Muscle of leg (tissue), 3 donors: ENCODE measurements at regions not wholly inside any gene's neighbourhood (a gene's known extent, or its start where the extent isn't known, plus 50 kb on each side); places are given as distances from the start of the nearest gene placed in this dataset.
"Not testable (repeated sequence)": the region's sequence is repeated elsewhere in the genome, so short reads cannot be mapped to it uniquely, and the experiment has no call there.

Experiments used
- DNase-seq: peaks from one replicate; pipeline ENCODE4 v3.0.0; 2013
- H3K27ac ChIP-seq: one replicate; pipeline ENCODE4 v1.5.1; 2013; ENCODE audit warnings: mild to moderate bottlenecking, low read length, control low read depth
- H3K27me3 ChIP-seq: one replicate; pipeline ENCODE4 v1.6.1; 2013; ENCODE audit warnings: low read length; ENCODE audit not compliant: control insufficient read depth, insufficient read depth
- H3K36me3 ChIP-seq: one replicate; pipeline ENCODE4 v1.6.1; 2013; ENCODE audit warnings: low read length; ENCODE audit not compliant: control insufficient read depth, insufficient read depth
- H3K4me1 ChIP-seq: one replicate; pipeline ENCODE4 v1.6.1; 2013; ENCODE audit warnings: low read length; ENCODE audit not compliant: control insufficient read depth, insufficient read depth
- H3K4me3 ChIP-seq: one replicate; pipeline ENCODE4 v1.5.1; 2013; ENCODE audit warnings: low read length, control low read depth
- H3K9me3 ChIP-seq: replicated peaks from 2 replicates; pipeline ENCODE4 v1.6.1; 2013; ENCODE audit warnings: low read depth, low read length; ENCODE audit not compliant: control insufficient read depth
- WGBS: methylation state at CpG from one replicate; pipeline ENCODE4 v1.1.5; 2013; ENCODE audit warnings: missing lambda C conversion rate; ENCODE audit not compliant: insufficient coverage; 5-methylcytosine and 5-hydroxymethylcytosine counted together

GRCh38 chr13:50757008-50757407 is 86.5 kb downstream of the DLEU7 start:
- WGBS: 79% methylated on average over 2 of the region's 3 CpGs
- no peaks in the 10 kb centered on the region for H3K9me3 ChIP-seq
- no peaks in the 10 kb centered on the region for H3K36me3 ChIP-seq
- H3K4me1 ChIP-seq: peaks cover 12% of the 10 kb centered on the region
- H3K4me3 ChIP-seq: no peak overlapping the region
- H3K27ac ChIP-seq: no peak overlapping the region
- H3K27me3 ChIP-seq: no peaks in the 10 kb centered on the region
- DNase-seq: no peak

- H3K4me3 ChIP-seq: no peak overlapping the region
- H3K36me3 ChIP-seq: no peaks in the 10 kb centered on the region
- H3K27me3 ChIP-seq: no peaks in the 10 kb centered on the region
- H3K9me3 ChIP-seq: no peaks in the 10 kb centered on the region
- no CpG with 5 or more reads among the region's 1 CpG for WGBS
- H3K27ac ChIP-seq: no peak overlapping the region
- no peak for DNase-seq
- peaks cover 12% of the 10 kb centered on the region for H3K4me1 ChIP-seq
Observed at GRCh38 chr13:50758796-50759195, 84.7 kb downstream of the DLEU7 start.

DNA sequence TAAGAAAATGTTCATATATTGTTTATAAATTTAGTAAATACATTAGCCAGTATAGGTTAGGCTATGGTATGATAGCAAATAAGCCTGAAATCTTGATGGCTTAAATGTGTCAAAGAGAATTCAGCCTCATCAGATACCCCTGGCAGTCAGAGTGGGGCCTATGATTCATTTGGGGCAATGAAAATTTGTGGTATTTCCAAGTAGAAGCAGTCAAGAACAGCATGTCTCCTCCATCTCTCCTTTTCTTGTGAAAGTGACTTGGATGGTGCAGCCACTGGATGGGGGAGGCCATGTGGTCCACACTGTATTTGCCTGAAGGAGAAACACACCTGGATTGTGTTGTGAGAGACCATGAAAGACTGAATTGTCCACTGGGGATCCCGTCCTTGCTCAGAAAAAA is 82.7 kb downstream of the DLEU7 start:
- H3K4me3 ChIP-seq: no peak overlapping the region
- no CpG with 5 or more reads among the region's 1 CpG for WGBS
- DNase-seq: no peak

GRCh38 chr13:50761406-50761805 is 82.1 kb downstream of the DLEU7 start:
- WGBS: no CpG with 5 or more reads among the region's 1 CpG
- no peaks in the 10 kb centered on the region for H3K9me3 ChIP-seq

More for the DNA sequence above, 82.7 kb downstream of the DLEU7 start:
- H3K36me3 ChIP-seq: no peaks in the 10 kb centered on the region
- peaks cover 11% of the 10 kb centered on the region for H3K4me1 ChIP-seq
- H3K27ac ChIP-seq: no peak overlapping the region
- no peaks in the 10 kb centered on the region for H3K27me3 ChIP-seq
- H3K9me3 ChIP-seq: no peaks in the 10 kb centered on the region

GRCh38 chr13:50762969-50763567 is 80.4 kb downstream of the DLEU7 start:
- DNase-seq: peak; percentile 30
- no peaks in the 10 kb centered on the region for H3K9me3 ChIP-seq
- H3K36me3 ChIP-seq: no peaks in the 10 kb centered on the region
- no peaks in the 10 kb centered on the region for H3K27me3 ChIP-seq
- 71% methylated on average over 3 of the region's 4 CpGs for WGBS
- H3K4me1 ChIP-seq: no peaks in the 10 kb centered on the region
- H3K4me3 ChIP-seq: no peak overlapping the region
- H3K27ac ChIP-seq: no peak overlapping the region

More at GRCh38 chr13:50761406-50761805, 82.1 kb downstream of the DLEU7 start:
- no peaks in the 10 kb centered on the region for H3K36me3 ChIP-seq
- no peak for DNase-seq
- no peak overlapping the region for H3K27ac ChIP-seq
- peaks cover 6% of the 10 kb centered on the region for H3K4me1 ChIP-seq
- no peaks in the 10 kb centered on the region for H3K27me3 ChIP-seq
- H3K4me3 ChIP-seq: no peak overlapping the region

DNA sequence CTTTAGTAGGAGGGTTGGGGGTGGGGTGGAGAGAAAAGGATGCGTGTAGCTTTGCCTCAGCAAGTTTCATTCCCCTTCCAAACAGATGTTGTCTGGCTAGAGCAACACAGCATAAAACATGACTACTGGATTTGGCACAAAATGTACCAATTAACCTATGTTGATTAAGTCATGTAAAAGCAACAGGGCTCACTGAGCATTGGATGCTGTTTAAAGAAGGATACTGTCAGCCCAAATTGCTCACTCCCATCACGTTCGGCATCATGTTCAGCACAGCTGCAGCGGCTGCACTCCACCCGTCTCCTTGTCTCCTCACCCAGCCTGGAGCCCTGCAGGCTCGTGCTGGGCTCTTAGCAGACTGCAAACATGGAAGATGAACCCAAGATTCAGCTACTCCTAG is 77.5 kb downstream of the DLEU7 start:
- WGBS: no CpG with 5 or more reads among the region's 6 CpGs
- no peak overlapping the region for H3K27ac ChIP-seq

GRCh38 chr13:50766695-50767094 is 76.8 kb downstream of the DLEU7 start:
- Histone ChIP-seq H3K9me3 (no peaks in the 10 kb centered on the region), H3K4me1 (no peaks in the 10 kb centered on the region), H3K36me3 (no peaks in the 10 kb centered on the region), H3K27me3 (no peaks in the 10 kb centered on the region), H3K27ac (no peak overlapping the region), H3K4me3 (no peak overlapping the region)
- no peak for DNase-seq
- WGBS: 50% methylated on average over 2 of the region's 3 CpGs

More for the DNA sequence above, 77.5 kb downstream of the DLEU7 start:
- H3K9me3 ChIP-seq: no peaks in the 10 kb centered on the region
- DNase-seq: peak; percentile 65
- H3K27me3 ChIP-seq: no peaks in the 10 kb centered on the region
- no peaks in the 10 kb centered on the region for H3K36me3 ChIP-seq
- H3K4me3 ChIP-seq: no peak overlapping the region
- H3K4me1 ChIP-seq: no peaks in the 10 kb centered on the region

GRCh38 chr13:50772881-50773280 is 70.6 kb downstream of the DLEU7 start:
- peaks cover 13% of the 10 kb centered on the region for H3K9me3 ChIP-seq
- H3K27ac ChIP-seq, H3K36me3 ChIP-seq, H3K4me1 ChIP-seq, H3K4me3 ChIP-seq, DNase-seq, H3K27me3 ChIP-seq: not testable (repeated sequence)
- WGBS: 90% methylated on average over 4 of the region's 9 CpGs
